Testis (tissue), 2 donors: ENCODE measurements at regions not wholly inside any gene's neighbourhood (a gene's known extent, or its start where the extent isn't known, plus 50 kb on each side); places are given as distances from the start of the nearest gene placed in this dataset.

Experiments
- CTCF ChIP-seq, 3 experiments: fragments of 450-650 bp in 2 of 3; fragments of 200-600 bp in 1 of 3; sonication (generic) in 1 of 3; IDR thresholded peaks; one replicate each; pipeline ENCODE4 v1.5.1; 2016 to 2019; ENCODE audit warnings: antibody characterized with exemption in 3 of 3, mild to moderate bottlenecking in 2 of 3, moderate library complexity in 1 of 3
- POLR2A ChIP-seq: fragments of 450-650 bp; IDR thresholded peaks from one replicate; pipeline ENCODE4 v1.6.1; 2017; ENCODE audit warnings: antibody characterized with exemption, mild to moderate bottlenecking, moderate library complexity

GRCh38 chr18:2381539-2381938, 189.8 kb downstream of the METTL4 start:
- TF ChIP-seq CTCF (IDR thresholded peaks at IDR 0.05) (no peak), POLR2A (no peak)
